Astrocyte of the spinal cord (primary cell): ENCODE measurements at regions not wholly inside any gene's neighbourhood (a gene's known extent, or its start where the extent isn't known, plus 50 kb on each side); places are given as distances from the start of the nearest gene placed in this dataset.

Experiments
- DNase-seq: peaks from one replicate; pipeline ENCODE4 v3.0.0; 2011; ENCODE audit warnings: low read depth, low spot score
- H3K4me3 ChIP-seq: 2 replicates; pipeline ENCODE4 v1.5.1; 2011; ENCODE audit warnings: low read depth, mild to moderate bottlenecking, low read length, moderate library complexity
- in situ Hi-C: cut with HindIII; loops from 2 replicates; pipeline ENCODE4 v1.10.0; 2017; ENCODE audit warnings: low sequenced_read_pairs
- TF ChIP-seq, protein P1 (sequence below): IDR thresholded peaks from 2 replicates; pipeline ENCODE4 v1.5.1; 2012; ENCODE audit warnings: low read depth, mild to moderate bottlenecking, low read length, inconsistent platforms

DNA sequence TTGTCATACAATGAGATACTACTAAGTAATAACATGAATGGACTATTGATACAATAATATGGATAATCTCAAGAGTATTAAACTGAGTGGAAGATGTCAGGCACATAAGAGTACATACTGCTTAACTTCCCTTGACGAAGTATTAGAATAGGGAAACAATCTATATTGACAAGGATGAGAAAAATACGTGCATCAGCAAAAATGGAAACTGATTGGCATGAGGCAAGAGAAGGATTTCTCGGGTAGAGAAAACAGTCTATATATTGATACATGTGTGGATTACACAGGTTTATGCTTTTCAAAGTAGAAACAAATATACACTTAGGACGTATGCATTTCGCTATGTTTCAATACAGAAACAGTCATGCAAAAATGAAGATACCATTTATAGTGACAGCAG lies 57.4 kb downstream of the PRR20E start:
- H3K4me3 ChIP-seq = no peak overlapping the region
- in situ Hi-C loops = no loop called here
- TF ChIP-seq, protein P1, sequence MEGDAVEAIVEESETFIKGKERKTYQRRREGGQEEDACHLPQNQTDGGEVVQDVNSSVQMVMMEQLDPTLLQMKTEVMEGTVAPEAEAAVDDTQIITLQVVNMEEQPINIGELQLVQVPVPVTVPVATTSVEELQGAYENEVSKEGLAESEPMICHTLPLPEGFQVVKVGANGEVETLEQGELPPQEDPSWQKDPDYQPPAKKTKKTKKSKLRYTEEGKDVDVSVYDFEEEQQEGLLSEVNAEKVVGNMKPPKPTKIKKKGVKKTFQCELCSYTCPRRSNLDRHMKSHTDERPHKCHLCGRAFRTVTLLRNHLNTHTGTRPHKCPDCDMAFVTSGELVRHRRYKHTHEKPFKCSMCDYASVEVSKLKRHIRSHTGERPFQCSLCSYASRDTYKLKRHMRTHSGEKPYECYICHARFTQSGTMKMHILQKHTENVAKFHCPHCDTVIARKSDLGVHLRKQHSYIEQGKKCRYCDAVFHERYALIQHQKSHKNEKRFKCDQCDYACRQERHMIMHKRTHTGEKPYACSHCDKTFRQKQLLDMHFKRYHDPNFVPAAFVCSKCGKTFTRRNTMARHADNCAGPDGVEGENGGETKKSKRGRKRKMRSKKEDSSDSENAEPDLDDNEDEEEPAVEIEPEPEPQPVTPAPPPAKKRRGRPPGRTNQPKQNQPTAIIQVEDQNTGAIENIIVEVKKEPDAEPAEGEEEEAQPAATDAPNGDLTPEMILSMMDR = no peak
- DNase-seq = no peak

DNA sequence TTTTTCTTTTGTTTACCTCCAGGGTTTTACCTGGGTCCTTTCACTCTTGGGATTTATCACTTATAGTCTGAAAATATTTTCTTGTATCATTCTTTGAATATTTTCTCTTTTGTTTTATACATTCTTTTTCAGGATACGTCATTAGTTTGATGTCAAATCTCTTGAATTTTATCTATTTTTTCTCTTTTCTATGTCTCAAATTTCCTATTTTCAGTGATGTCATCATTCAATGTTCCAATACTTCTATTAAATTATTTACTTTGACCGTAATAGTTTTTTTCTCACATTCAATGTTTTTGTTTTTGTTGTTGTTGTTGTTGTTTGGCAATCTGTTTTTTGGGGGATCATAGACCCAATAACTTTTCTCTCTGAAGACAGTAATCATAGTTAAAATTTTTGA lies 83.5 kb downstream of the PRR20E start:
- H3K4me3 ChIP-seq = no peak overlapping the region
- TF ChIP-seq, protein P1 = no peak
- in situ Hi-C loops = no loop called here
- no peak for DNase-seq

GRCh38 chr13:57253551-57253950 lies 86.6 kb downstream of the PRR20E start:
- no peak for DNase-seq
- TF ChIP-seq, protein P1 = no peak
- H3K4me3 ChIP-seq = no peak overlapping the region
- in situ Hi-C loops = no loop called here

- TF ChIP-seq, protein P1 = no peak
- no peak overlapping the region for H3K4me3 ChIP-seq
- in situ Hi-C loops = no loop called here
- DNase-seq = no peak
Observed at GRCh38 chr13:57264965-57265364, 98.0 kb downstream of the PRR20E start.

DNA sequence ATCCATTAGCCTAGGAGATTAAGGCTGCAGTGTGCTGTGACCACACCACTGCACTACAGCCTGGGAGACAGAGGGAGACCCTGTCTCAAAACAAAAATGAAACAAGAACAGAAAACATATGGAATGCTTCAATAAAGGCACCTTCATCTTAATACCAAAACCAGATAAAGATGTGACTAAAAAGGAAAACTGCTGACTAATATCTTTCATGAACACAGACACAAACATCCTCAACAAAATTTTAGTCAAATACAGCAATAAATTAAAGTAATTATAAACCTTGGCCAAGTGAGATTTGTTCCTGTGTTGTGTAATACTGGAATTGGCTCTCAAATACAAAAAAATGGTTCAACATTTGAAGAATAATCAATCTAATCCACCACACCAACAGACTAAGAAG lies 103.5 kb downstream of the PRR20E start:
- DNase-seq = no peak
- TF ChIP-seq, protein P1 = no peak
- H3K4me3 ChIP-seq = no peak overlapping the region
- in situ Hi-C loops = no loop called here

- in situ Hi-C loops = no loop called here
- DNase-seq = no peak
- TF ChIP-seq, protein P1 = no peak
- no peak overlapping the region for H3K4me3 ChIP-seq
Observed at GRCh38 chr13:57286511-57287098, 119.6 kb downstream of the PRR20E start.

- TF ChIP-seq, protein P1 = no peak
- in situ Hi-C loops = no loop called here
Observed at GRCh38 chr13:57302604-57303003, 135.6 kb downstream of the PRR20E start.

More at GRCh38 chr13:57302604-57303003, 135.6 kb downstream of the PRR20E start:
- DNase-seq = no peak
- H3K4me3 ChIP-seq = no peak overlapping the region
